ENCODE measurements at regions not wholly inside any gene's neighbourhood (a gene's known extent, or its start where the extent isn't known, plus 50 kb on each side); places are given as distances from the start of the nearest gene placed in this dataset.
"Not testable (repeated sequence)": the region's sequence is repeated elsewhere in the genome, so short reads cannot be mapped to it uniquely, and the experiment has no call there.

DNA sequence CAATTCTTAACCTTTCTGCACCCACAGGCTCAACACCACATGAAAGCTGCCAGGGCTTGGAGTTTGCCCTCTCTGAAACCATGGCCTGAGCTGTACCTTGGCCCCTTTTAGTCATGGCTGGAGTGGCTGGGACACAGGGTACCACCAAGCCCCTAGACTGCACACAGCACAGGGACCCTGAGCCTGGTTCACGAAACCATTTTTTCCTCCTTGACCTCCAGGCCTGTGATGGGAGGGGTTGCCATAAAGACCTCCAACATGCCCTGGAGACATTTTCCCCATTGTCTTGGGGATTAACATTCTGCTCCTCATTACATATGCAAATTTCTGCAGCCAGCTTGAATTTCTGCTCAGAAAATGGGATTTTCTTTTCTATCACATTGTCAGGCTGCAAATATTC is 113.4 kb downstream of the XPNPEP1 start:
- DNase-seq, result not testable (repeated sequence)

DNA sequence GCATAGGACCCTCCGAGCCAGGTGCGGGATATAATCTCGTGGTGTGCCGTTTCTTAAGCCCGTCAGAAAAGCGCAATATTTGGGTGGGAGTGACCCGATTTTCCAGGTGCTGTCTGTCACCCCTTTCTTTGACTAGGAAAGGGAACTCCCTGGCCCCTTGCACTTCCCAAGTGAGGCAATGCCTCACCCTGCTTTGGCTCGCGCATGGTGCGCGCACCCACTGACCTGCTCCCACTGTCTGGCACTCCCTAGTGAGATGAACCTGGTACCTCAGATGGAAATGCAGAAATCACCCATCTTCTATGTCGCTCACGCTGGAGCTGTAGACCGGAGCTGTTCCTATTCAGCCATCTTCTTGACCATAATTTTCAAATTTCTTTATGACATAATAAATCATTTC is 122.1 kb downstream of the XPNPEP1 start:
- DNase-seq, result not testable (repeated sequence)

DNA sequence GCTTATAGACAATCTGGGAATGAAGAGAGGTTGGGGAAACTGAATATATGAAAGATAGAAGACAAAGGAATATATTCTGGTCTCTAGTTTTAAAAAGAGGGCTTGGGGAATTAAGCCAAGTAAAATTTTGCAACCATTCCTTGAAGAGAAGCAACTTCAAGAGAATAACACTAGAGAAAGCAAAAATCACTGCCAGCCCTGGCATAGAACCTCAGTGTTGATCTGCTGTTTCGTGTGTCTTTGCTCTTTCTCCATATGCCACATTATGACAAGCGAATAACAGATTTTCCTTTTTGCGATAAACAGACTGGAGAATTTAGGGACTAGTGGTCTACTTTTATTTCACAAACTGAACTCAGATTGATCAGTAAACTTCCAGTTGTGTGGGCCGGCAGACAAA is 132.7 kb downstream of the XPNPEP1 start:
- no peak for DNase-seq

GRCh38 chr10:109784236-109784635 is 139.1 kb downstream of the XPNPEP1 start:
- DNase-seq, result no peak

- no peak for DNase-seq
These were observed 140.0 kb downstream of the XPNPEP1 start for GRCh38 chr10:109783286-109783685.

DNA sequence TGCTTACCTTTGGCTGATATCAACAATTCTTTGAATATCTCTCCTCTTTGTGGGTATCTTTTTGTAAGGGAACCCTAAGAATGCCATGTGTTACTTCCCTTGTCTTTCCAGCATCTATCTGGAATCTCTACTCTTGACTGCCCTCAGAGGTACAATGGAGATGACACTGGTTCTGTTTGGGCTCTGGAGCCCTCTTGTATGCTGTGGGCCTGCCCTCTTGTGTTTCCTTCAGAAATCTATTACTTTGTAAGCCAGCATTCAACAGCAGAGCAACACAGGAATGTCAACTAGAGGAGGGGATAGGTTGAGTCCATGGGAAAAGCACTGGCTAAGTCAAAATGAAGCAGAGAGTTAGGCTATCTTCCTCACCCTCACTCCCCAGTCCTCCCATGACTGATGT is 142.3 kb downstream of the XPNPEP1 start:
- DNase-seq, result no peak

GRCh38 chr10:109778993-109779392 is 144.3 kb downstream of the XPNPEP1 start:
- no peak for DNase-seq

- no peak for DNase-seq
These were observed 149.2 kb downstream of the XPNPEP1 start for GRCh38 chr10:109774121-109774440.

- no peak for DNase-seq
These were observed 149.8 kb downstream of the XPNPEP1 start for GRCh38 chr10:109773288-109774120.

DNA sequence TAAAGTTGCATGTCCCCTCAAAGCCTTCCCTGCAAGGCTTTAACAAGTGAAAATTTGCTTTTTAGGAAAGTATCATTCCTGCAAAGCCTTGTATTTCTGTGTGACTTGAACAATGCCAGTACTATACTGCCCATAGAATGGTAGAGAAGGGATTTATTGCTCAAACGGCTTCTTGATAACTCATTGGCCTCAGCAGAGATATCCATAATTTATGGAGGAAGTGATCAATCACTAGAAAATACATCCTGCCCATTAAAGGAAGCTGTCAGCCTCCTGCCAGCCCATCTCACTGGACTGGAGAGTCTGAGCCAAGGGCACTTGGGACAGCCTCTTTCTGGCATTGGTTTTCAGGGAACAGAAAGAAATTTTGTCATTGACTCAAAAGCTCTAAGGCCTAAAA is 152.6 kb downstream of the XPNPEP1 start:
- no peak for DNase-seq

- DNase-seq, result no peak
These were observed 153.3 kb downstream of the XPNPEP1 start for GRCh38 chr10:109769966-109770365.

DNA sequence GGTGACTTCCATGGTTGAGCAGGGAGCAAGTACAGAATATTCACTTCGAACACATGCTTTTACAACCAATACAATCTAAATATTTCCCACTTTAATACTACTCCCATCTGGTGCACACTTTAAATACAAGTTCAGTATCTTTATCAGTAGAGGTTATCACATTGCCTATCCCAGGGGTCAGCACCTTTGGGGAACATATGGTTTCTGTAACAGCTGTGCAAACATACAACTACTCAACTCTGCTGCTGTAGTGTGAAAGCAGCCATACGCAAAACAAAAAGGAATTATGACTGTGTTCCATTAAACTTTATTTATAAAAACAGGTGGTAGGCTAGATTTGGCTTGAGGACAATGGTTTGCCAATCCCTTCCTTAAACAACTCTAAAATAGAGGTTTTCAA is 157.5 kb downstream of the XPNPEP1 start:
- no peak for DNase-seq

- no peak for DNase-seq
These were observed 160.8 kb downstream of the XPNPEP1 start for GRCh38 chr10:109762555-109762954.

- DNase-seq, result not testable (repeated sequence)
These were observed 165.6 kb downstream of the XPNPEP1 start for GRCh38 chr10:109757670-109758069.

- DNase-seq, result no peak
These were observed 176.4 kb downstream of the XPNPEP1 start for GRCh38 chr10:109746861-109747260.

GRCh38 chr10:109744020-109744419 is 179.3 kb downstream of the XPNPEP1 start:
- DNase-seq, result no peak

DNA sequence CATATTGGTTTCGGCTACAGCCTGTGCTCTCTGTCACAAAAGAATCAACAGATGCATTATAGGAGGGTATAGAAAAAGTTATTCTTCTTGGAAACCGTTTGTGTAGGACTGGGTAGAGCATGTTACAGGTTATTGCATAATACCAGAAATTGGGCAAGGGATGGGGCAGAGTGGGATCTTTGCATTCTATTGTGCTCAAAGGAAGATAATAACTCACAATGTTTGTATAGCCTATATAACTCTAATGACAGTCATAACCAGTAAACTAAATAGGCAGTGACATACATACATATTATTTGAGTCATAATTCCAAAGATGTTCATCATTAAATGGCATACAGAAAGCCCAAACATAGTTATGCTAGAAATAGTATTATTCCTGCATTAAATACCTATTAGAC is 179.7 kb downstream of the XPNPEP1 start:
- DNase-seq, result no peak

- no peak for DNase-seq
These were observed 180.2 kb downstream of the XPNPEP1 start for GRCh38 chr10:109743146-109743545.

- DNase-seq, result no peak
These were observed 181.6 kb downstream of the XPNPEP1 start for GRCh38 chr10:109741712-109742111.

DNA sequence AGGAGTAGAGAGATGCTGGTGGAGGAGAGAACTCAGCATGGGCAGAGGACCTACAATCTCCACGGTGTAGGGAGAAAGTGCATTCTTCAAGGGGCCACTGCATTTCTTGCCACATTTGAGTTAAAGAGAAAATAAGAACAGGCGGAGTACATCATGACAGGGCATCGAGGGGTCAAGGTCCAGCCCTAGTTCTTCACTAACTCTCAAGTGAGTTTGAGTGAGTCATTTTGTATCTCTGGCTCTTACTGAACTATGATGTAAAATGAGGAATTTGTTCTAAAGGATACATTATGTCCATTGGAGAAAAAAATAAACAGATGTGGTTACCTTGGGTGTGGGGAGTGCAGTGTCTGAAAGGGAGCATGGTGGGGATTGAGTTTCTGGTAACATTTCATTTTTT is 182.9 kb downstream of the XPNPEP1 start:
- no peak for DNase-seq

- DNase-seq, result no peak
These were observed 185.7 kb downstream of the XPNPEP1 start for GRCh38 chr10:109737626-109738025.

DNA sequence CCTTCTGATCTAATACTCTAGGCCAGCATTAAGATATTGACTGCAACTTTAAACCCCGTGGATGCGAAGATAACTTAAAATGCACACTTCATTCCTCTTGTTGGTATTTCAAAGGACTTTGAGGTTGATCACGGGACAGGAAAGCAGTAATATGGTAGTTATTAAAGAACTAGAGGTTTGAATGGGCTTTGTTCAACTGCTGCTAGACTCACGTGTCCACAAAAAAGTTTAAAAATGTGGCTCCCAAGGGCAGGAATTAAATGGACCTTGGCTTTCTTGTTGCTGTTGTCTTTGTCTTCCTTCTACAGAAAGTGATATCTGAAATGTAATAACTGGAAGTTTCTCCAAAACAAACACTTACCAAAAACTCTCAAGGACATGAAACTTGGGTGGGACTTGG is 186.3 kb downstream of the XPNPEP1 start:
- no peak for DNase-seq

- no peak for DNase-seq
These were observed 187.5 kb downstream of the XPNPEP1 start for GRCh38 chr10:109735776-109736175.

DNA sequence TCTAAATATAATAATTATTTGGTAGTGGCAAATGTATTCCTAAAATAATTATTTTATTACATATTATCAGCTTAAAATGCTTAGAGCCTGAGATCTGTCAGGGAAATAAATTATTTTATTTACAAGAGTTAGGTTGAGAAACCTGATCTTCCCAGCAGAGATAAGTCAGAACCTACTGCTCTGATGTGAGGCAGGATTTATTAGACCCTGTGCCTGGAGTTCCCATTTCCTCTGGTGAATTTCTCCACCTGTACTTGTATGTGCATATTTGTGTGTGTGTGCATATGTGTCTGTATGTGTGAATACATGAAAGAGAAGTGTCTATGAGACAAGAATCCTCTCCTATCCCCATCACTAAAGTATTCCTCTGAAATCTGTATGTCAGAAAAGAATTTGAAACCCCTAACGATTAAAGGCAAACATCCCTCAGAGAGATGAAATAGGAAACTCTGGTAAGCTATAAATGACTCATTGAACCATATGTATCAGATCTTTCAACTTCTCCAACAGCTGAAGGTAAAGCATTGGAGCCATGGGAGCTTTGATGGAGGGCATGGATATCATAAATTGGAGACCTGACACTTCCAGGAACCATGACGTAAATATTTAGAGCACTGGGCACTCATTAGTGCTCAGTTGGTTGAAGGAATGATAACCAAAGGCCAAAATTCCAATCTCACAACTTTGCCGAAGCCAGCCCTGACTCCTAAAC is 190.9 kb downstream of the XPNPEP1 start:
- no peak for DNase-seq

DNA sequence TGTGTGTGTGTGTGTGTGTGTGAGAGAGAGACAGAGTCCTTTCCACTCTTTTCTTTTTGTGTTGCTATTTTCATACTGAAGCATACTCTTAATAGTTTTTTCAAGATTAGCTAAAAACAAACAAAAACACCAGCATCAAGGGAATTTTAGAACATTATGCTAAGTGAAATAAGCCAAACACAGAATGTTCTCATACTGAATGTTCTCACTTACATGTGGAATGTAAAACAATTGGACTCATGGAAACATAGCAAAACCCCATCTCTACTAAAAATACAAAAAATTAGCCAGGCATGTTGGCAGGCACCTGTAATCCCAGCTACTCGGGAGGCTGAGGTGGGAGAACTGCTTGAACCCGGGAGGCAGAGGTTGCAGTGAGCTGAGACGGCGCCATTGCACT is 193.4 kb downstream of the XPNPEP1 start:
- DNase-seq, result not testable (repeated sequence)
